Brain microvascular endothelial cell (primary cell): ENCODE measurements at regions not wholly inside any gene's neighbourhood (a gene's known extent, or its start where the extent isn't known, plus 50 kb on each side); places are given as distances from the start of the nearest gene placed in this dataset.

ENCODE experiments used
- DNase-seq: peaks from one replicate; pipeline ENCODE4 v3.0.0-alpha.2; 2020
- H3K27ac ChIP-seq: fragments of 250-450 bp; sonication (Bioruptor Pico); 2 replicates; pipeline ENCODE4 v1.5.1; 2020; ENCODE audit warnings: mild to moderate bottlenecking, moderate library complexity
- H3K27me3 ChIP-seq: fragments of 250-450 bp; sonication (Bioruptor Pico); replicated peaks from 2 replicates; pipeline ENCODE4 v1.5.1; 2020; ENCODE audit warnings: mild to moderate bottlenecking
- H3K36me3 ChIP-seq: fragments of 250-450 bp; sonication (Bioruptor Pico); replicated peaks from 2 replicates; pipeline ENCODE4 v1.5.1; 2020; ENCODE audit warnings: mild to moderate bottlenecking
- H3K4me3 ChIP-seq: 2 replicates; pipeline ENCODE4 v1.5.1; 2011; ENCODE audit warnings: low read depth, mild to moderate bottlenecking, control low read depth, low read length, moderate library complexity
- CTCF ChIP-seq: IDR thresholded peaks from 2 replicates; pipeline ENCODE4 v1.5.1; 2011; ENCODE audit warnings: low read depth, mild to moderate bottlenecking, moderate library complexity, low read length, control low read depth, inconsistent platforms; ENCODE audit errors: missing control alignments
- in situ Hi-C: cut with HindIII; loops from 2 replicates; pipeline ENCODE4 v1.10.0; 2017; ENCODE audit warnings: low sequenced_read_pairs, low pct_ligation_motif_present

GRCh38 chr11:43557553-43558110 lies 122.9 kb upstream of the HSD17B12 start:
- DNase-seq: no peak
- Histone ChIP-seq H3K27me3 (peaks cover 58% of the 10 kb centered on the region), H3K36me3 (no peaks in the 10 kb centered on the region), H3K27ac (no peak overlapping the region), H3K4me3 (no peak overlapping the region)
- in situ Hi-C loops: no loop called here
- peak; percentile 33 for TF ChIP-seq CTCF

GRCh38 chr11:43558146-43558545 lies 122.4 kb upstream of the HSD17B12 start:
- no peak for TF ChIP-seq CTCF
- Histone ChIP-seq H3K4me3 (no peak overlapping the region), H3K27me3 (peaks cover 58% of the 10 kb centered on the region), H3K36me3 (no peaks in the 10 kb centered on the region), H3K27ac (no peak overlapping the region)
- in situ Hi-C loops: no loop called here
- DNase-seq: no peak

GRCh38 chr11:43558556-43559127 lies 121.9 kb upstream of the HSD17B12 start:
- Histone ChIP-seq H3K27ac (no peak overlapping the region), H3K36me3 (no peaks in the 10 kb centered on the region), H3K27me3 (peaks cover 54% of the 10 kb centered on the region), H3K4me3 (no peak overlapping the region)
- in situ Hi-C loops: no loop called here
- no peak for DNase-seq
- TF ChIP-seq CTCF: no peak

GRCh38 chr11:43561832-43562231 lies 118.7 kb upstream of the HSD17B12 start:
- TF ChIP-seq CTCF: no peak
- Histone ChIP-seq H3K36me3 (no peaks in the 10 kb centered on the region), H3K27ac (no peak overlapping the region), H3K4me3 (no peak overlapping the region), H3K27me3 (peaks cover 27% of the 10 kb centered on the region)
- DNase-seq: no peak
- in situ Hi-C loops: no loop called here

GRCh38 chr11:43567396-43567975 lies 113.1 kb upstream of the HSD17B12 start:
- Histone ChIP-seq H3K36me3 (no peaks in the 10 kb centered on the region), H3K4me3 (no peak overlapping the region), H3K27ac (no peak overlapping the region), H3K27me3 (peaks cover 14% of the 10 kb centered on the region)
- in situ Hi-C loops: no loop called here
- TF ChIP-seq CTCF: peak; percentile 84
- no peak for DNase-seq
